Type B pancreatic cell (in vitro differentiated cells): ENCODE measurements at regions not wholly inside any gene's neighbourhood (a gene's known extent, or its start where the extent isn't known, plus 50 kb on each side); places are given as distances from the start of the nearest gene placed in this dataset.

Experiments
- DNase-seq: peaks from one replicate; pipeline ENCODE4 v3.0.0; 2021; ENCODE audit warnings: mixed read lengths; ENCODE audit not compliant: unreplicated experiment; ENCODE audit errors: extremely low spot score
- H3K27ac Mint-ChIP-seq: 2 replicates; pipeline ENCODE4 v1.8.0; 2021; ENCODE audit warnings: mild to moderate bottlenecking, mixed read lengths
- H3K27me3 Mint-ChIP-seq: 2 replicates; pipeline ENCODE4 v1.8.0; 2021; ENCODE audit warnings: mixed read lengths
- H3K36me3 Mint-ChIP-seq: 2 replicates; pipeline ENCODE4 v1.8.0; 2021; ENCODE audit warnings: mixed read lengths
- H3K4me1 Mint-ChIP-seq: one replicate; pipeline ENCODE4 v1.8.0; 2021; ENCODE audit warnings: mixed read lengths; ENCODE audit not compliant: unreplicated experiment
- H3K4me3 Mint-ChIP-seq: 2 replicates; pipeline ENCODE4 v1.8.0; 2021; ENCODE audit warnings: mild to moderate bottlenecking, mixed read lengths
- H3K9me3 Mint-ChIP-seq: 2 replicates; pipeline ENCODE4 v1.8.0; 2021; ENCODE audit warnings: mixed read lengths
- TF ChIP-seq, protein P1 (sequence below): fragments of 200-600 bp; sonication (generic); conservative IDR thresholded peaks from 2 replicates; pipeline ENCODE4 v1.5.0; 2021; ENCODE audit warnings: antibody characterized with exemption, mild to moderate bottlenecking

DNA sequence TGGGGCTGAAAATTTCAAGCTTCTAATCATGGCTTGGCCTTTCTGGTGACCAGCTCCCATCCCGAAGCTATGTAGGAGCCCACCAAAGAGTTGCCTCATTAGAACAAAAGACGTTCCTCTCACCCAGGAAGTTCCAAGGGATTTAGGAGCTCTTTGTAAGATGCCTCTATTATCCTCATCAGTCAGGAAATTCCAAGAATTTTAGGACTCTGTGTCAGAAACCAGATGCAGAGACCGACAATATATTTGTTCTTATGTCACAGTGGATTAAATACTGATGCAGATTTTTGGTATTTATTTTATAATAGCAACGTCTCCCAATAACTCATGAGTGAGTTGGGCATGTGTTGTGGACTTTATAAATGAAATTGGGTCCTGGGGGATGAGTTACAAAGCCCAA lies 91.8 kb upstream of the SKOR2 start:
- no peaks in the 10 kb centered on the region for H3K9me3 Mint-ChIP-seq
- H3K36me3 Mint-ChIP-seq: no peaks in the 10 kb centered on the region
- no peak for DNase-seq
- no peak overlapping the region for H3K4me3 Mint-ChIP-seq
- TF ChIP-seq, protein P1, sequence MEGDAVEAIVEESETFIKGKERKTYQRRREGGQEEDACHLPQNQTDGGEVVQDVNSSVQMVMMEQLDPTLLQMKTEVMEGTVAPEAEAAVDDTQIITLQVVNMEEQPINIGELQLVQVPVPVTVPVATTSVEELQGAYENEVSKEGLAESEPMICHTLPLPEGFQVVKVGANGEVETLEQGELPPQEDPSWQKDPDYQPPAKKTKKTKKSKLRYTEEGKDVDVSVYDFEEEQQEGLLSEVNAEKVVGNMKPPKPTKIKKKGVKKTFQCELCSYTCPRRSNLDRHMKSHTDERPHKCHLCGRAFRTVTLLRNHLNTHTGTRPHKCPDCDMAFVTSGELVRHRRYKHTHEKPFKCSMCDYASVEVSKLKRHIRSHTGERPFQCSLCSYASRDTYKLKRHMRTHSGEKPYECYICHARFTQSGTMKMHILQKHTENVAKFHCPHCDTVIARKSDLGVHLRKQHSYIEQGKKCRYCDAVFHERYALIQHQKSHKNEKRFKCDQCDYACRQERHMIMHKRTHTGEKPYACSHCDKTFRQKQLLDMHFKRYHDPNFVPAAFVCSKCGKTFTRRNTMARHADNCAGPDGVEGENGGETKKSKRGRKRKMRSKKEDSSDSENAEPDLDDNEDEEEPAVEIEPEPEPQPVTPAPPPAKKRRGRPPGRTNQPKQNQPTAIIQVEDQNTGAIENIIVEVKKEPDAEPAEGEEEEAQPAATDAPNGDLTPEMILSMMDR: no peak
- no peaks in the 10 kb centered on the region for H3K4me1 Mint-ChIP-seq
- no peak overlapping the region for H3K27ac Mint-ChIP-seq
- H3K27me3 Mint-ChIP-seq: peaks cover 18% of the 10 kb centered on the region

DNA sequence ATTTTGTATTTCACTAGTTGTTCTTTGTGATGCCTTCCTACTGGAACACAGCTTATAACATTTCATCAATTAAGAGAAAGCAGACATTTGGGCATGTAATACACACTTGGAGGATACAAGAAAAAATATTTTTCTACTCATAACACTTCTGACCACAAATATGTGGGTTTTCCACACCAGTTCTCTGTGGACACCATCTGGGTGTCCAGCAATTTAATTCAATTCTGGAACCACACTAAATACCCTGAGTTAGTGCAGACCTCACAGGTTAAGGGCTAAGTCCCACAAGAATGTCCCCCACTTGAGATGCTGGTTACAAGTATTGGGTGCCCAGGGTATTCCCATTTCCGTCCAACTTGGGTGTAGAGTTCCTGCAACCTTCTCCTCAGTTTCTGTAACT lies 91.1 kb upstream of the SKOR2 start:
- no peaks in the 10 kb centered on the region for H3K4me1 Mint-ChIP-seq
- TF ChIP-seq, protein P1: no peak

DNA sequence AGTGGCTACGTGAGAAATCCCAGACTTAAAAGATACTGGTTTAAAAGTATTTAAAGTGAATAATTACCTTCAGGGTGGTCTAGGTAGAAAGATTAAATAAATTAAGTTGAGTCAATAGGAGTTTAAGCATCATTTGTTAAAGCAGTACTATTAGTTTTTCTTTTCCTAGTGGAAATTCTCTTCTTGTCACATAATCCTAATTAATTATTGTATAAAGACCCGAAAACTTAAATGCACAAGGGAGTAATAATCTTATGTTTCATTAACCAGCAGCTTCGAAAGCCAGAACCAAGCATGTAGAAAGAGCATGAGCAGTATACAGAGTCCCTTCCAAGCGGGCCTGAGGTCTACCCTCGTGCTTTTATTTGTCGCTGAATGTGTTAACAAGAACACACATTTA lies 90.2 kb upstream of the SKOR2 start:
- H3K4me1 Mint-ChIP-seq: no peaks in the 10 kb centered on the region
- DNase-seq: no peak
- no peaks in the 10 kb centered on the region for H3K9me3 Mint-ChIP-seq
- H3K36me3 Mint-ChIP-seq: no peaks in the 10 kb centered on the region
- TF ChIP-seq, protein P1: no peak
- no peak overlapping the region for H3K4me3 Mint-ChIP-seq
- H3K27me3 Mint-ChIP-seq: peaks cover 26% of the 10 kb centered on the region
- no peak overlapping the region for H3K27ac Mint-ChIP-seq

More for the DNA sequence above, 91.1 kb upstream of the SKOR2 start:
- H3K27me3 Mint-ChIP-seq: peaks cover 22% of the 10 kb centered on the region
- H3K27ac Mint-ChIP-seq: no peak overlapping the region
- no peak overlapping the region for H3K4me3 Mint-ChIP-seq
- DNase-seq: no peak
- no peaks in the 10 kb centered on the region for H3K9me3 Mint-ChIP-seq
- H3K36me3 Mint-ChIP-seq: no peaks in the 10 kb centered on the region

DNA sequence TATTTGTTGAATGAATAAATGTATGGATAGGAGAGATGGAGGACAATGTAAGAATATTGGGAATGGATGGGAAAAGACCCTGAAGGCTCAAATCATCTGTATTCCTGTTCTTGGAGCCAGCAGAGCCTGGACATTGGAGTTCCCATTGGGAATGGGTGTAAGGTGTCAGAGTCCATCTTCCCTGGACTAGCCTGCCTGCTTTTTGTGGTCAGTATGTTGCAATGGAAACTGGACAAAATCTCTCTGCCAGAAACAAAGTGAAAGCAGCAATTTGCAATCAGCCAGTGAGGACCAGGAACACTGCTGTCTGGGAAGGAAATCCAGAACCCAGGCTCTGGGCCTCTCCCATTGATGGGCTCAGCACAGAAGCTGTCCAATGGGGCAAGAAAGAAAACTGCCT lies 83.5 kb upstream of the SKOR2 start:
- peaks cover 15% of the 10 kb centered on the region for H3K4me1 Mint-ChIP-seq
- H3K27ac Mint-ChIP-seq: no peak overlapping the region
- DNase-seq: no peak
- no peak overlapping the region for H3K4me3 Mint-ChIP-seq
- TF ChIP-seq, protein P1: no peak
- H3K36me3 Mint-ChIP-seq: no peaks in the 10 kb centered on the region
- H3K9me3 Mint-ChIP-seq: no peaks in the 10 kb centered on the region
- H3K27me3 Mint-ChIP-seq: peaks cover 61% of the 10 kb centered on the region

DNA sequence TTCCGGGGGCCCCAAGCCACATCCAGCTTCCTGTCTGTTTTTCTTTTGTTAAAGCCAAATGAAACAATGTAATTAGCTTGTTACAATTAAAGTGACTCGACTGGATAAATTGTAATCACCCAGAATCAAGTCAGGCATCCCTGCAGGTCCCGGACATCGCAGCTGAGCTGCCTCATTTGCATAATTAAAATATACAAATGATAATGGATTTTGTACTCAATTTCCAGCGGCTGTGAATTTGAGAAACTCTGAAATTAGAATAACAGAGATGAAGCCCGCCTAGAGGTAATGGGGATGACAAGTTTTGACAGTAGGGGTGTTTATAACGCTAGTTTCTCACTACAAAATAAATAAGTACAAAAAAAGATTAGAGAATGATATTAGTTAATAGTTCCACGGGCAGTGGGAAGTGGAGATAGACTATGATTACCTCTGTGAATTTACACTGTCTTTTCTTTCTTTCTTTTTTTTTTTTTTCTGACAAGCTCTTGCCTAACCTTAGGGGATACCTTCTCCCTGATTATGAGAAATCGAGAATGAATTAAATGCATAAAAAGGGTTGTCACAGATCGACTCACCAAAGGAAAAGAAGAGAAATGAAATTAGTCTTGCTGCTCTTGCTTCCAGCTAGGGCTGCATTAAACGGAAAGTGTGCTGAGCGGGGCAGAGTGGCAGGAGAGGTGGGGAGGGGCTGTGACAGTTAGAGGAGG lies 82.6 kb upstream of the SKOR2 start:
- no peak overlapping the region for H3K4me3 Mint-ChIP-seq
- H3K4me1 Mint-ChIP-seq: peaks cover 15% of the 10 kb centered on the region
- DNase-seq: no peak
- H3K9me3 Mint-ChIP-seq: no peaks in the 10 kb centered on the region
- H3K27ac Mint-ChIP-seq: no peak overlapping the region
- TF ChIP-seq, protein P1: no peak
- peaks cover 66% of the 10 kb centered on the region for H3K27me3 Mint-ChIP-seq
- H3K36me3 Mint-ChIP-seq: no peaks in the 10 kb centered on the region
